Mesendoderm (in vitro differentiated cells): ENCODE measurements at regions not wholly inside any gene's neighbourhood (a gene's known extent, or its start where the extent isn't known, plus 50 kb on each side); places are given as distances from the start of the nearest gene placed in this dataset.

Experiments used
- DNase-seq: peaks from one replicate; pipeline ENCODE4 v3.0.0; 2013
- H2AK5ac ChIP-seq: 2 replicates; pipeline ENCODE4 v1.6.1; 2013; ENCODE audit warnings: low read length, inconsistent platforms
- H2BK120ac ChIP-seq: 2 replicates; pipeline ENCODE4 v1.6.1; 2013; ENCODE audit warnings: low read depth, mild to moderate bottlenecking, low read length, moderate library complexity, mixed read lengths
- H2BK15ac ChIP-seq: replicated peaks from 2 replicates; pipeline ENCODE4 v1.6.1; 2013; ENCODE audit warnings: low read depth, mild to moderate bottlenecking, moderate library complexity
- H2BK5ac ChIP-seq: 2 replicates; pipeline ENCODE4 v1.6.1; 2013; ENCODE audit warnings: low read length, inconsistent platforms
- H3K18ac ChIP-seq: 2 replicates; pipeline ENCODE4 v1.6.1; 2013; ENCODE audit warnings: mild to moderate bottlenecking, low read length, mixed read lengths
- H3K23ac ChIP-seq: one replicate; pipeline ENCODE4 v1.6.1; 2013; ENCODE audit warnings: low read length
- H3K27ac ChIP-seq: 2 replicates; pipeline ENCODE4 v1.5.1; 2013; ENCODE audit warnings: low read depth, mild to moderate bottlenecking, inconsistent platforms, low read length, moderate library complexity
- H3K27me3 ChIP-seq: 2 replicates; pipeline ENCODE4 v1.6.1; 2013; ENCODE audit warnings: low read length, control low read depth, mild to moderate bottlenecking, inconsistent platforms; ENCODE audit not compliant: insufficient read depth, poor library complexity
- H3K36me3 ChIP-seq: 2 replicates; pipeline ENCODE4 v1.6.1; 2013; ENCODE audit warnings: low read length, inconsistent platforms; ENCODE audit not compliant: control insufficient read depth, insufficient read depth
- H3K4ac ChIP-seq: one replicate; pipeline ENCODE4 v1.6.1; 2013; ENCODE audit warnings: low read depth, mild to moderate bottlenecking, low read length, moderate library complexity
- H3K4me1 ChIP-seq: 2 replicates; pipeline ENCODE4 v1.6.1; 2013; ENCODE audit warnings: low read depth, low read length, inconsistent platforms; ENCODE audit not compliant: control insufficient read depth
- H3K4me2 ChIP-seq: 2 replicates; pipeline ENCODE4 v1.6.1; 2013; ENCODE audit warnings: low read length
- H3K4me3 ChIP-seq: 2 replicates; pipeline ENCODE4 v1.5.1; 2013; ENCODE audit warnings: mild to moderate bottlenecking, low read length
- H3K56ac ChIP-seq: one replicate; pipeline ENCODE4 v1.6.1; 2013; ENCODE audit warnings: low read length
- H3K79me1 ChIP-seq: 2 replicates; pipeline ENCODE4 v1.6.1; 2013; ENCODE audit warnings: low read length, inconsistent platforms
- H3K79me2 ChIP-seq: 2 replicates; pipeline ENCODE4 v1.6.1; 2013; ENCODE audit warnings: mild to moderate bottlenecking, low read length; ENCODE audit not compliant: control insufficient read depth, insufficient read depth
- H3K9ac ChIP-seq: 2 replicates; pipeline ENCODE4 v1.6.1; 2013; ENCODE audit warnings: low read length, inconsistent platforms
- H4K5ac ChIP-seq: one replicate; pipeline ENCODE4 v1.6.1; 2013; ENCODE audit warnings: low read length
- H4K8ac ChIP-seq: one replicate; pipeline ENCODE4 v1.6.1; 2013; ENCODE audit warnings: low read depth, mild to moderate bottlenecking, control low read depth, low read length, moderate library complexity
- WGBS: extraction: QIAGEN DNeasy Blood & Tissue Kit; methylation state at CpG from one replicate; pipeline ENCODE4 v1.1.7; 2013; ENCODE audit warnings: low lambda C conversion rate, missing lambda C conversion rate; ENCODE audit not compliant: insufficient coverage; ENCODE audit errors: extremely low coverage; 5-methylcytosine and 5-hydroxymethylcytosine counted together

- Histone ChIP-seq H3K56ac (no peak overlapping the region), H3K18ac (no peak overlapping the region), H3K36me3 (no peaks in the 10 kb centered on the region), H3K4me3 (no peak overlapping the region), H3K4me2 (no peak overlapping the region), H3K9ac (no peak overlapping the region), H4K5ac (no peak overlapping the region), H4K8ac (no peak overlapping the region), H3K23ac (no peak overlapping the region), H3K79me2 (no peaks in the 10 kb centered on the region), H3K4ac (no peak overlapping the region), H2BK15ac (no peak overlapping the region), H3K4me1 (no peaks in the 10 kb centered on the region), H3K79me1 (no peaks in the 10 kb centered on the region), H2BK120ac (no peak overlapping the region), H2AK5ac (no peak overlapping the region), H3K27ac (no peak overlapping the region), H3K27me3 (no peaks in the 10 kb centered on the region), H2BK5ac (no peak overlapping the region)
- WGBS = no CpG with 5 or more reads among the region's 3 CpGs
- DNase-seq = no peak
Measured at GRCh38 chr3:8087951-8088350, 413.7 kb upstream of the LMCD1 start.

- Histone ChIP-seq H3K56ac (no peak overlapping the region), H3K9ac (no peak overlapping the region)
Measured at GRCh38 chr3:8094415-8094814, 407.2 kb upstream of the LMCD1 start.

GRCh38 chr3:8095724-8096123 lies 405.9 kb upstream of the LMCD1 start:
- H3K9ac ChIP-seq = no peak overlapping the region
- no peak overlapping the region for H2AK5ac ChIP-seq
- no peak overlapping the region for H4K5ac ChIP-seq
- H3K27me3 ChIP-seq = no peaks in the 10 kb centered on the region
- H3K23ac ChIP-seq = no peak overlapping the region
- no peak overlapping the region for H3K18ac ChIP-seq
- no peaks in the 10 kb centered on the region for H3K79me2 ChIP-seq
- WGBS = no CpG with 5 or more reads among the region's 5 CpGs
- no peak overlapping the region for H3K4me3 ChIP-seq
- H2BK15ac ChIP-seq = no peak overlapping the region
- H3K4me1 ChIP-seq = no peaks in the 10 kb centered on the region
- H3K56ac ChIP-seq = peak overlapping the region; percentile 56
- no peak overlapping the region for H4K8ac ChIP-seq
- H3K4ac ChIP-seq = no peak overlapping the region
- no peak overlapping the region for H2BK120ac ChIP-seq
- no peaks in the 10 kb centered on the region for H3K79me1 ChIP-seq
- no peak overlapping the region for H2BK5ac ChIP-seq
- no peak overlapping the region for H3K4me2 ChIP-seq
- DNase-seq = peak; percentile 88
- H3K27ac ChIP-seq = no peak overlapping the region
- H3K36me3 ChIP-seq = no peaks in the 10 kb centered on the region

More at GRCh38 chr3:8094415-8094814, 407.2 kb upstream of the LMCD1 start:
- H2AK5ac ChIP-seq = no peak overlapping the region
- H3K18ac ChIP-seq = no peak overlapping the region
- no peak overlapping the region for H2BK15ac ChIP-seq
- no peak overlapping the region for H4K5ac ChIP-seq
- H3K36me3 ChIP-seq = no peaks in the 10 kb centered on the region
- DNase-seq = no peak
- no peaks in the 10 kb centered on the region for H3K4me1 ChIP-seq
- no peaks in the 10 kb centered on the region for H3K79me1 ChIP-seq
- H2BK120ac ChIP-seq = no peak overlapping the region
- no peak overlapping the region for H3K27ac ChIP-seq
- no peaks in the 10 kb centered on the region for H3K27me3 ChIP-seq
- H3K23ac ChIP-seq = no peak overlapping the region
- no peaks in the 10 kb centered on the region for H3K79me2 ChIP-seq
- no peak overlapping the region for H3K4me3 ChIP-seq
- no peak overlapping the region for H3K4ac ChIP-seq
- no peak overlapping the region for H4K8ac ChIP-seq
- WGBS = no CpG with 5 or more reads among the region's 2 CpGs
- H2BK5ac ChIP-seq = no peak overlapping the region
- no peak overlapping the region for H3K4me2 ChIP-seq

GRCh38 chr3:8097690-8098089 lies 403.9 kb upstream of the LMCD1 start:
- no peaks in the 10 kb centered on the region for H3K27me3 ChIP-seq
- no peak overlapping the region for H3K27ac ChIP-seq
- H2BK5ac ChIP-seq = no peak overlapping the region
- H3K79me1 ChIP-seq = no peaks in the 10 kb centered on the region
- no CpG with 5 or more reads among the region's 4 CpGs for WGBS
- no peaks in the 10 kb centered on the region for H3K79me2 ChIP-seq
- no peak overlapping the region for H4K8ac ChIP-seq
- H2AK5ac ChIP-seq = no peak overlapping the region
- no peak overlapping the region for H3K9ac ChIP-seq
- no peak overlapping the region for H3K56ac ChIP-seq
- no peak overlapping the region for H2BK15ac ChIP-seq
- H2BK120ac ChIP-seq = no peak overlapping the region
- DNase-seq = no peak
- no peak overlapping the region for H3K4ac ChIP-seq
- H3K4me1 ChIP-seq = no peaks in the 10 kb centered on the region
- no peak overlapping the region for H3K18ac ChIP-seq
- no peak overlapping the region for H4K5ac ChIP-seq
- H3K36me3 ChIP-seq = no peaks in the 10 kb centered on the region
- no peak overlapping the region for H3K4me3 ChIP-seq
- no peak overlapping the region for H3K23ac ChIP-seq
- H3K4me2 ChIP-seq = no peak overlapping the region

GRCh38 chr3:8103954-8104353 lies 397.7 kb upstream of the LMCD1 start:
- H3K4me2 ChIP-seq = no peak overlapping the region
- no peaks in the 10 kb centered on the region for H3K27me3 ChIP-seq
- no peak overlapping the region for H3K9ac ChIP-seq
- H2AK5ac ChIP-seq = peak overlapping the region; percentile 20
- no peak overlapping the region for H3K27ac ChIP-seq
- H2BK15ac ChIP-seq = no peak overlapping the region
- DNase-seq = no peak
- H3K4me1 ChIP-seq = peaks cover under 1% of the 10 kb centered on the region
- H3K18ac ChIP-seq = no peak overlapping the region
- H3K4ac ChIP-seq = no peak overlapping the region
- H3K23ac ChIP-seq = no peak overlapping the region
- H3K79me2 ChIP-seq = no peaks in the 10 kb centered on the region
- H4K8ac ChIP-seq = no peak overlapping the region
- H2BK120ac ChIP-seq = no peak overlapping the region
- WGBS = no CpG with 5 or more reads among the region's 3 CpGs
- H2BK5ac ChIP-seq = no peak overlapping the region
- no peak overlapping the region for H3K4me3 ChIP-seq
- H3K56ac ChIP-seq = no peak overlapping the region
- no peak overlapping the region for H4K5ac ChIP-seq
- no peaks in the 10 kb centered on the region for H3K79me1 ChIP-seq
- H3K36me3 ChIP-seq = no peaks in the 10 kb centered on the region

GRCh38 chr3:8106921-8107320 lies 394.7 kb upstream of the LMCD1 start:
- WGBS = no CpG with 5 or more reads among the region's 2 CpGs
- Histone ChIP-seq H3K23ac (no peak overlapping the region), H3K56ac (no peak overlapping the region), H3K36me3 (no peaks in the 10 kb centered on the region), H3K4me3 (no peak overlapping the region), H3K27me3 (no peaks in the 10 kb centered on the region), H3K79me1 (no peaks in the 10 kb centered on the region), H3K9ac (no peak overlapping the region), H3K18ac (peak overlapping the region; percentile 61), H3K27ac (no peak overlapping the region), H4K5ac (no peak overlapping the region), H2AK5ac (no peak overlapping the region), H2BK15ac (no peak overlapping the region), H2BK5ac (no peak overlapping the region), H3K79me2 (no peaks in the 10 kb centered on the region), H4K8ac (no peak overlapping the region), H3K4me2 (no peak overlapping the region), H3K4ac (no peak overlapping the region), H3K4me1 (peaks cover 5% of the 10 kb centered on the region), H2BK120ac (no peak overlapping the region)
- DNase-seq = no peak
